ENCODE measurements at regions not wholly inside any gene's neighbourhood (a gene's known extent, or its start where the extent isn't known, plus 50 kb on each side); places are given as distances from the start of the nearest gene placed in this dataset.

DNA sequence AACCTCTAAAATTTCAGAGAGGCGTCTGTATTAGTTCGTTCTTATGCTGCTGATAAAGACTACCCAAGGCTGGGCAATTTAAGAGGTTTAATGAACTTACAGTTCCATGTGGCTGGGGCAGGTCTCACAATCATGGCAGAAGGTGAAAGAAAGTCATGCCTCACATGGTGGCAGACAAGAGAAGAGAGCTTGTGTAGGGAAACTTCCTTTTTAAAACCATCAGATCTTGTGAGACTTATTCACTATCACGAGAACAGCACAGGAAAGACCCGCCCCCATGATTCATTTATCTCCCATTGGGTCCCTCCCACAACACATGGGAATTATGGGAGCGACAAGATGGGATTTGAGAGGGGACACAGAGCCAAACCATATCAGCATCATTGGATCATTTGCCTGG lies 183.2 kb upstream of the SIX2 start:
- no peak for DNase-seq (ENCODE audit: low spot score)
- Mint-ChIP-seq H3K9me3 (no peaks in the 10 kb centered on the region), H3K27ac (no peak overlapping the region), H3K27me3 (ENCODE audit: low read depth) (peaks cover 11% of the 10 kb centered on the region), H3K4me3 (no peak overlapping the region), H3K36me3 (ENCODE audit: low read depth) (no peaks in the 10 kb centered on the region), H3K4me1 (ENCODE audit: low read depth) (no peaks in the 10 kb centered on the region)

DNA sequence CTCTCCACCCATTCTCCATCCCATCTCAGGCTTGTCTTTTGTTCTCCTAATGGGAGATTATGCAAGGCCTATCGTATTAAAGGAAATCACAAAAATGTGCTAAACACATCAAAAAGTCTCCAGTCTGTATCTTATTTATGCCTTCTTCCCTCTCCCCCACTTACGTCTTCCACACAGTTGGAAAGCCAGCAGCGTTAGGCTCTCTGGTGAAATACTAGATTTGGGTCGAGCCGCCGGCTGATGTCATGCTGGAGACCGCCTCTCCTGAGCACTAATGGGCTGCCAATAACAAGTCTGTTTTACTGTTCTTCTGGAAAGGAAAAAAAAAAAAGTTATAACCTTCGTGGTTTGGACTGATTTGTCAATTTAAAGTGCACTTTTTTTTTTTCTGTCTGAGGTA lies 182.7 kb upstream of the SIX2 start:
- Mint-ChIP-seq H3K36me3 (ENCODE audit: low read depth) (no peaks in the 10 kb centered on the region), H3K4me3 (no peak overlapping the region), H3K9me3 (no peaks in the 10 kb centered on the region), H3K27me3 (ENCODE audit: low read depth) (peaks cover 7% of the 10 kb centered on the region), H3K4me1 (ENCODE audit: low read depth) (no peaks in the 10 kb centered on the region), H3K27ac (no peak overlapping the region)
- DNase-seq (ENCODE audit: low spot score): no peak

DNA sequence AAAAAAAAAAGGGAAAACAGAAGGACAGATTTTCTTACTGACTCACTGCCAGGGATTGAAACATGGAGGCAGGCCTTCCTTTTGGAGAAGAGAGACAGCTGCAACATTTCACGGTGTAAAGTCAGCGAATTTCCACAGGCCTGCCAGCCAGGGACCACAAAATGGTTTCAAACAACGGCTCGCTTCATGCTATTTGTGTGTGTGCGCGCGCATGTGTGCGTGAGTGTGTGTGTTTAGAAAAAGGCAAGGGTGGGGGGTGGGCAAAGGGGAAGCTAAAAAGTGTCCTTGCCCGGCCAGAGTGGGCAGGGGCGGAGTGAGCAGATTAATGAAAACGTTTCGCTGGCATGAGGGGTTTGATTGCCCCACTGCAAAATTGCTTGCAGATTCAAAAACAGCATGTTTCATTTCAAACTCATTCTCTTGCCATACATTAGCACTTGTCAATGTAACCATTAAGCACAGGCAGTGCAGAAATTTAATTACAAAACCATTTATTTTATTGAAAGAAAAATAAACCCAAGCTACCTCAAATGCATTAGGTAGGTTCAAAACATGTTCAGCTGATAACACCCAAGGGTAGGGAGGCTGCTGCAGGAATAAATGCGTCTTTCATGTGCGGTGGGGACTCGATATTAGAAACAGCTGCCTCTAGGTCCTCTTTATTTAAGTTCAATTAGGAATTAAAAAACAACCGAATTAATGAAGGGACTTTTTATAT lies 182.1 kb upstream of the SIX2 start:
- Mint-ChIP-seq H3K36me3 (ENCODE audit: low read depth) (no peaks in the 10 kb centered on the region), H3K4me1 (ENCODE audit: low read depth) (no peaks in the 10 kb centered on the region), H3K27ac (no peak overlapping the region), H3K27me3 (ENCODE audit: low read depth) (peaks cover 7% of the 10 kb centered on the region), H3K4me3 (no peak overlapping the region), H3K9me3 (no peaks in the 10 kb centered on the region)
- DNase-seq (ENCODE audit: low spot score): no peak

DNA sequence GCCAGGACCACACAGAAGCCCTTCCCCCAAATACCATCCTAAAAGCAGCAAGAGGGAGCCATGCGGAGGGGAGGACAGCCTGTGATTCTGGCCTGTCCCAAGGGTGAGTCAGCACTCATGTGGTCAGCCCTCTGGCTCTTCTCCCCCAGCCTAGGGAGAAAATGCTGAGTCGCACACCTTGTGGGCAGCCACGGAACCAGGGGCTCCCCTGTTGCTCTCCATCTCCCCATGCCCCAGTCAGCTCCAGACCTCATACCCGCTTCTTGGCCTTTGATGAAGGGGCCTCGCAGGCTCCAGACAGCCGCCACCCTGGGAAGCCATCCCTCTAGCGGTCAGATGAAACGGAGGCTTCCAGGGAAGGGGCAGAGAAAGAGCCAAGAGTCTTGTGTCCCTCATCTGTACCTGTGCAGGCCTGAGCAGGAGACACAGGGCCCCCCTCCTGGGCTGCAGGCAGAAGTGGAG lies 181.3 kb upstream of the SIX2 start:
- Mint-ChIP-seq H3K27ac (no peak overlapping the region), H3K27me3 (ENCODE audit: low read depth) (peaks cover 3% of the 10 kb centered on the region), H3K9me3 (no peaks in the 10 kb centered on the region), H3K4me3 (no peak overlapping the region), H3K36me3 (ENCODE audit: low read depth) (no peaks in the 10 kb centered on the region), H3K4me1 (ENCODE audit: low read depth) (no peaks in the 10 kb centered on the region)
- no peak for DNase-seq (ENCODE audit: low spot score)

DNA sequence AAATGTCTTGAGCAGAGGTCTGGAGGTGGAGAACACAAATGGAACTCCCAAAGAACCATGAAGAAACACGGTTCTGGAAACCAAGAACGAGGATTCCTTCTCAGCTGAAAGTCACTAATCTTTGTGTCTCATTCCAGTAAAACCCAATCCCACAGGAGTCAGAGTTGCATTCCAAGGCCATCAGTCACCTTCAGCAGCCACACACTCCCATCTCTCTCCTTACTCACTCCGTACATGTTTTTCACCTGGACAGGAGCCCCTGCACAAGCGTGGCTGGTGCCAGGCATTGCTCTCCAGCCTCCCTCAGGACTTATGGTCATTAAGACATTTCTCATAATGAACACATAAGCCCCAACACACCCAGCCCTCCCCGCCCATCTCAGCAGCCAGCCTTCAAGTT lies 175.4 kb upstream of the SIX2 start:
- Mint-ChIP-seq H3K27me3 (ENCODE audit: low read depth) (peaks cover 5% of the 10 kb centered on the region), H3K4me3 (no peak overlapping the region), H3K36me3 (ENCODE audit: low read depth) (no peaks in the 10 kb centered on the region), H3K27ac (no peak overlapping the region), H3K9me3 (no peaks in the 10 kb centered on the region), H3K4me1 (ENCODE audit: low read depth) (no peaks in the 10 kb centered on the region)
- no peak for DNase-seq (ENCODE audit: low spot score)

DNA sequence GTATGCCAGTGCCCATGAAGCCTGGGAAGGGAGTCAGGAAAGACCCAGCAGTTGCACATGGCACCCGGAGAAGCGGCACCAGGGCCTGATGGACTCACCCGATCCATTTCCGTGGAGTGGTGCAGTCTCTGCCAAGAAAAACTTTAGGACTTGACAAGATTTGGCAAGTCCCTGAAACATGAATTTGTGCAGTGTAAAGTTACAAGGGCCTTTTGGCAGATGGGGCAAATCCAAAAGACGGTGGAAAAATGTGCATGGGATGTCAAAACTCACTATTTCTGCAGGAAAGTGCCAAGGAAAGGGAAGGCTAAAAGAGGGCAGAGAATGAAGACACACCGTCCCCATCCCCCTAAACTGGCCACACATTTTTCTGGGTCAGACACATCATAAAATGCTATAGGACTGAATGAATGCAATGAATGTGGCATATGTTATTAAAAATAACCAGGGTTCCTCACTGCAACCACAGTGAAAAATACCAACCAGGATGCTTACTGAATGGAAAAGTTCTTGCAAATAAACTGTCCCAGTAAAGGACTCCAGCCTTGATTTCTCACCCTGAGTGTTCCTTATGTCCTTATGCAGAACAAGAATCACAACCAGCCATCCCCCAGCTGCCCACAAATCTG lies 173.5 kb upstream of the SIX2 start:
- no peak for DNase-seq (ENCODE audit: low spot score)
- no peaks in the 10 kb centered on the region for H3K36me3 Mint-ChIP-seq (ENCODE audit: low read depth)
- H3K27ac Mint-ChIP-seq: no peak overlapping the region
- no peak overlapping the region for H3K4me3 Mint-ChIP-seq
- H3K4me1 Mint-ChIP-seq (ENCODE audit: low read depth): no peaks in the 10 kb centered on the region
- H3K27me3 Mint-ChIP-seq (ENCODE audit: low read depth): peaks cover 9% of the 10 kb centered on the region
- no peaks in the 10 kb centered on the region for H3K9me3 Mint-ChIP-seq

DNA sequence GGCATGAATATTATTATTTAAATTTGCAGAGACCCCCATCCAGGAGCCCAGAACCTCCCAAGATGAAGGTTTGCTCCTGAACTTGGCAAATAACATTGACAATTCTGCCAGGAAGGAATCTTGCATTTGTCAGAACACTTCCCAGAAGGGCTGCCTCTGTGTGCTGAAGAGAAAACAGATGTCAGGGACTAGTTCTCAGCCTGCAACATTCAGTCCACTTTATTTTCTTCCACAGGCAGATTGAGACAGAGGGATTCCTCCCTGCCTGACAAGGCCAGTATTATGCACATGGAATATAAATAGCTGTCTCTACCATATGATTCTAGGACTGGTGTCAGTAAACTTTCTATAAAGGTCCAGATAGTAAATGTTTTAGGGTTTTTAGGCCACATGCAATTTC lies 171.5 kb upstream of the SIX2 start:
- Mint-ChIP-seq H3K27ac (no peak overlapping the region), H3K36me3 (ENCODE audit: low read depth) (no peaks in the 10 kb centered on the region), H3K4me1 (ENCODE audit: low read depth) (no peaks in the 10 kb centered on the region), H3K9me3 (no peaks in the 10 kb centered on the region), H3K4me3 (no peak overlapping the region), H3K27me3 (ENCODE audit: low read depth) (peaks cover 13% of the 10 kb centered on the region)
- DNase-seq (ENCODE audit: low spot score): no peak

DNA sequence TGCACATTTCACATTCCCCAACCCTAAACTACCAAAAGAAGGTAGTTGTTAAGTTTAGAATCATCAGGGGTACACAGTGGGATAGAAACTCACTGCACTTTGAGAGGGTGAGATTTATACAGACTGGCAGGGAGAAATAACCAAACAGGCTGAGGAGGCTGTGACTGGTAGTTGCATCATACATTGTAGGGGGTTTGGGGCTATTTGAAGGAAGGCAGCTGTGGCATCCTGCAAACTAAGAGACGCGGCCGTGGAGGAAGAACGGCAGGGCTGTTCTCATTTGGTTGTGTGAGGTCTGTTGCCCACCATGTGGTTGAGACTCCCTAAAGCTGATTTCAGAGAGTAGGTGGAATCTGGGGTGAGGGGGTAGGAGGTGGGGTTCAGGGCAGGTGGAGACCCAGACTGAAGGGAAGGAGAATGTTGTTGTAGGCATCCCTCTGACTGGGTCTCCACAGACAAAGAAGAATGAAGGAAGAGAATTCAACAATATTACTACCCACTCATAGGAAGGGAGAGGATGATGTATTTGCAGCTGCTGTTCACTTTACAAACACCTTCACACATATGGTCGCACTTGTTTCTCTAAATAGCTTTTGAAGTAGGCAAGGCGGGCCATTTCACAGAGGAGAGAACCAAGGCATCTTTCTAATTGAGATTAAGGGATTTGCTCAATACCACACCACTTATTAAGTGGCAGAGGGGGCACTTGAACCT lies 170.9 kb upstream of the SIX2 start:
- H3K36me3 Mint-ChIP-seq (ENCODE audit: low read depth): no peaks in the 10 kb centered on the region
- no peak overlapping the region for H3K27ac Mint-ChIP-seq
- peaks cover 9% of the 10 kb centered on the region for H3K27me3 Mint-ChIP-seq (ENCODE audit: low read depth)
- no peak for DNase-seq (ENCODE audit: low spot score)
- no peaks in the 10 kb centered on the region for H3K4me1 Mint-ChIP-seq (ENCODE audit: low read depth)
- no peak overlapping the region for H3K4me3 Mint-ChIP-seq
- H3K9me3 Mint-ChIP-seq: no peaks in the 10 kb centered on the region

DNA sequence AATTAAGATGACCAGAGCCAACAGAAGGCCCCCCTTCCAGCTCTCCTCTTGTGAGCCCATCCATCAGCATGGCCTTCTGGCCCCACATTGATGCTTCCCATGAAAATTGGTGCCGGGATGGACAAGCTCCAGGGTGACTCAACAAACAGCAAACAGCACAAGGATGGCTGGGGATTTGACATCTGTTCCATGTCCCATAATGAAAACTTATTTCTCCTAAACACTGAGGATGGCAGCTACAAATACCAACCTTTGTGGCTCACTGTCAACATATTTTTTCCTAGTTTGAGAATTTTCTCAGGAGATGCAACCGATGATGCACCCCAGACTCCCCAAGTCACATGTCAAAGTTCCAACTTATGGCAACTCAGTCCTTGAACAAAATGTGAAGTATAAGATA lies 169.6 kb upstream of the SIX2 start:
- Mint-ChIP-seq H3K27me3 (ENCODE audit: low read depth) (peaks cover 20% of the 10 kb centered on the region), H3K27ac (no peak overlapping the region), H3K4me3 (no peak overlapping the region), H3K9me3 (no peaks in the 10 kb centered on the region), H3K36me3 (ENCODE audit: low read depth) (no peaks in the 10 kb centered on the region), H3K4me1 (ENCODE audit: low read depth) (no peaks in the 10 kb centered on the region)
- no peak for DNase-seq (ENCODE audit: low spot score)

DNA sequence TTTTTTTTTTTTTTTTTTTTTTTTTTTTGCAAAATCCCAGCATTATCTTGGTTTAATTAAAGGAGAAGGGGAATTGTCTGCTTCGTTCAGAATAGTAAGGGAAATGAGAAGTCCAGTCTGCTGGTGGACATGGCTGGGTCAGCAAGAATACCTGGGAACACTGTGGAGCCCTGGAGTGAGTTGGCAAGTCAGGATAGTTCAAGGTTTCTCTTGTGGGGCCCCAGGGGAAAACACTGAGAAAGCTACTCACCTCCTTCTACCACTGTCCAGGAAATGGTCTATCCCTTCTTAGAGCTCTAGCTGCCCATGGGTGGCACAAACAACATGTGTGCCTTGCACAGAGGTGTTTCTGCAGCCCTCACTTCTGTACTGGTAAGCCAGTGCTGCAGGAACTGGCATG lies 169.1 kb upstream of the SIX2 start:
- Mint-ChIP-seq H3K27ac (no peak overlapping the region), H3K27me3 (ENCODE audit: low read depth) (peaks cover 24% of the 10 kb centered on the region), H3K4me3 (no peak overlapping the region), H3K36me3 (ENCODE audit: low read depth) (no peaks in the 10 kb centered on the region), H3K4me1 (ENCODE audit: low read depth) (no peaks in the 10 kb centered on the region), H3K9me3 (no peaks in the 10 kb centered on the region)
- DNase-seq (ENCODE audit: low spot score): no peak

DNA sequence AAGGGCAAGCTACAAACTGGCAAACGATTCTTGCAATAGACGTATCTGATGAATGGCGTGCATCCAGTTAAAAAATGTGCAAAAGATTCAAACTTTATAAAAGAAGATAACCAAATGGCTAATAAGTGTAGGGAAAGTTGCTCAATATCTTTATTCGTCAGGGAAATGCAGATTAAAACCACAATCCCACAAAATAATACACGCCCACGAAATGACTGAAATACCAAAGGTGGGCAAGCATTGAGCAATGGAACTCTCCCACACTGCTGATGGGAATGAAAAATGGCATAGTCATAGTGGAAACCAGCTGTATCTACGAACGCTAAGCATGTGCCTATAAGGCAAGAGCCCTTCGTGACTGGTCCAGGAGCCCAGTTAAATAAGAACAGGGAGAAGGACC lies 168.6 kb upstream of the SIX2 start:
- H3K36me3 Mint-ChIP-seq (ENCODE audit: low read depth): no peaks in the 10 kb centered on the region
- no peaks in the 10 kb centered on the region for H3K4me1 Mint-ChIP-seq (ENCODE audit: low read depth)
- no peak for DNase-seq (ENCODE audit: low spot score)
- H3K27me3 Mint-ChIP-seq (ENCODE audit: low read depth): peaks cover 29% of the 10 kb centered on the region
- no peak overlapping the region for H3K4me3 Mint-ChIP-seq
- H3K9me3 Mint-ChIP-seq: no peaks in the 10 kb centered on the region
- no peak overlapping the region for H3K27ac Mint-ChIP-seq

DNA sequence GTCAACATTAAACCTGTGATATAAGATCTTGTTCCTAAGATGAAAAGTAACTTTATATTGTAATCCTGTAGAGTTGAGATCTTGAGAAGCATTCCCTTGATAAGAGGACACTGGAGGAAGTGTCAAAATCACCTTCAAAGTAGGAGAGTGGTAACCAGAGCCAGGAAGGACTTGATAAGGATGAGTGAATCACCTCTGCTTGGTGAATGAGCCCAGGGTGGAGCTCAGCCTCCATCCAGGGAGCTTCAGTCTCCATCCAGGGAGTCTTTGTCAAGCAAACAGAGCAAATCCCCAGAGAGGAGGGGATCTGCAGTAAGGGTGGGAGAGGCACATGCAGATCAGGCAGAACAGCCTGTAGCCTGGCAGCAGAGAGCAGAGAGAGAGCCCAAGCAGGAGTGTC lies 167.1 kb upstream of the SIX2 start:
- no peak for DNase-seq (ENCODE audit: low spot score)
- Mint-ChIP-seq H3K4me3 (no peak overlapping the region), H3K27me3 (ENCODE audit: low read depth) (peaks cover 43% of the 10 kb centered on the region), H3K4me1 (ENCODE audit: low read depth) (no peaks in the 10 kb centered on the region), H3K9me3 (no peaks in the 10 kb centered on the region), H3K36me3 (ENCODE audit: low read depth) (no peaks in the 10 kb centered on the region), H3K27ac (no peak overlapping the region)

DNA sequence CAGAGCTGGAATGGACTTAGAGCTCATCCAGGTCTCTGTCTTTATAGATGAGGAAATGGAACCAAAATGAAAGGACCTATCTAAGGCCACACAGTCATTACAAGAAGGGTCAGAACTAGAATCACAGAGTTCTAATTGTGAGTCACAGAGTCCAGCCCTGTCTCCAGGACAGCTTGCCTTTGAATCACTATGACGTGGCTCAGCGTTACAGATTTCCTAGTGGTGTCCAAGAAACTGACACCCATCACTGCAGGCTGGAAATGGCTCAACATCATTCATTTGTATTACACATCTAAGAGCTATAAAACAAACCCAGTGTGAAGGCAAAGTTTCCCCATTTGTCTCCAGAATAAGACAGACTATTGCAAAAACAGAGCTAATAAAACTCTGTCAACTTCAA lies 164.3 kb upstream of the SIX2 start:
- Mint-ChIP-seq H3K27me3 (ENCODE audit: low read depth) (peaks cover 59% of the 10 kb centered on the region), H3K36me3 (ENCODE audit: low read depth) (no peaks in the 10 kb centered on the region), H3K4me1 (ENCODE audit: low read depth) (peaks cover 2% of the 10 kb centered on the region), H3K9me3 (no peaks in the 10 kb centered on the region), H3K4me3 (no peak overlapping the region), H3K27ac (no peak overlapping the region)
- no peak for DNase-seq (ENCODE audit: low spot score)

DNA sequence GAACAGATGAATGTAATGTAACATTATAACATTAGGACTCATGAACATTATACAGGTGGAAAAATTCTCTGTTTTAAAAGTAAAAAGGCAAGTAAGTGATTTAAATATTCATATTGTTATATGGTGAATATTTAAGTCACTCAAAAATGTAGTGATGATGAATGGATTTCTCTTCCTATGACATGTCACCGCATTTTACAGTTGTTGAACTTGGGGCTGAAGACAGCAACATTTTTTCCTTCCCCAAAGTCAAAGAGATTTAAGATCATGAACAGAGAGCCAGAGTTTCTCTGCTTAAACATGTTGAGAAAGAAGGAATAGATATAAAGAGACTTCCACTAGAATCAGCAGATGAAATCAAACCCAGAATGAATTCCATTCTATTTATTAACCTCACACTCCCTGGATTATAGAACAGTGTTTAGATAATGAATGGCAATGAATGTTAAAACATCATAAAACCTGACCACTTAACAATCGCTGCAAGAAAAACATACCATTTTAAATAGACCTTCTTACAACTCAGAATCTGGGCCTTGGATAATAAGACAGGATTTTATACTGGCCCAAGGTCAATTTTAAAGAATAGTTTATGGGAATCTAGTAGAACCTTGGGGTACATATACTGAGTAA lies 163.6 kb upstream of the SIX2 start:
- peaks cover 2% of the 10 kb centered on the region for H3K4me1 Mint-ChIP-seq (ENCODE audit: low read depth)
- H3K9me3 Mint-ChIP-seq: no peaks in the 10 kb centered on the region
- H3K36me3 Mint-ChIP-seq (ENCODE audit: low read depth): no peaks in the 10 kb centered on the region
- no peak overlapping the region for H3K27ac Mint-ChIP-seq
- no peak overlapping the region for H3K4me3 Mint-ChIP-seq
- H3K27me3 Mint-ChIP-seq (ENCODE audit: low read depth): peaks cover 65% of the 10 kb centered on the region
- DNase-seq (ENCODE audit: low spot score): no peak
